Psoas muscle (tissue), 7 donors: ENCODE measurements at regions not wholly inside any gene's neighbourhood (a gene's known extent, or its start where the extent isn't known, plus 50 kb on each side); places are given as distances from the start of the nearest gene placed in this dataset.

Source experiments
- ATAC-seq, 4 donors: fragments of 200-7000 bp; cut with Tn5 transposase; one replicate each; pipeline ENCODE4 v1.9.1; 2020; ENCODE audit warnings: moderate library complexity in 3 of 4, mild to moderate bottlenecking in 2 of 4
- DNase-seq, 2 donors: peaks; one replicate each; pipeline ENCODE4 v3.0.0-alpha.2; 2020
- H3K27ac ChIP-seq: fragments of 200-600 bp; one replicate; pipeline ENCODE4 v1.8.0; 2022
- H3K27me3 ChIP-seq, 3 donors: fragments of 200-600 bp in 1 of 3; one replicate each; pipeline versions ENCODE4 v1.6.1 to v1.8.0; 2013 to 2022; ENCODE audit warnings: low read length in 2 of 3, mild to moderate bottlenecking in 2 of 3, moderate library complexity in 1 of 3; ENCODE audit not compliant: insufficient read depth in 3 of 3
- H3K36me3 ChIP-seq, 2 donors: fragments of 200-600 bp in 1 of 2; one replicate each; pipeline versions ENCODE4 v1.6.1 to v1.8.0; 2013 to 2022; ENCODE audit warnings: low read depth in 1 of 2, mild to moderate bottlenecking in 1 of 2, moderate library complexity in 1 of 2; ENCODE audit not compliant: insufficient read depth in 1 of 2
- H3K4me1 ChIP-seq: fragments of 200-600 bp; one replicate; pipeline ENCODE4 v1.8.0; 2022
- H3K4me3 ChIP-seq: fragments of 200-600 bp; one replicate; pipeline ENCODE4 v1.8.0; 2022; ENCODE audit warnings: mild to moderate bottlenecking
- H3K9me3 ChIP-seq: fragments of 200-600 bp; one replicate; pipeline ENCODE4 v1.8.0; 2022
- CTCF ChIP-seq: fragments of 200-600 bp; IDR thresholded peaks from one replicate; pipeline ENCODE4 v1.8.0; 2022; ENCODE audit warnings: antibody characterized with exemption
- whole genome bisulfite sequencing, 3 donors: extraction: QIAGEN DNeasy Blood & Tissue Kit; methylation state at CpG; one replicate each; pipeline versions ENCODE4 v1.1.6 to v1.1.7; 2013; 5-methylcytosine and 5-hydroxymethylcytosine counted together
- intact Hi-C, 2 donors: fragments of 100-400 bp; cut with DNase I; formaldehyde crosslinking; loops; one replicate each; pipeline versions ENCODE4 v1.11.0 to v1.14.2; 2022
- donor health status: healthy with polysubstance abuse.
- donor health status: DM: no; HTN: no; CAD: no; lungs with moderate emphysema.
- donor health status: Bipolar disorder and iron deficiency.
- donor health status: healthy.
- donor health status: DM: yes; HTN: yes; CAD: no.
- donor health status: DM: no; HTN: no; CAD: no.
- donor health status: DM: yes; HTN: yes; CAD: no.

DNA sequence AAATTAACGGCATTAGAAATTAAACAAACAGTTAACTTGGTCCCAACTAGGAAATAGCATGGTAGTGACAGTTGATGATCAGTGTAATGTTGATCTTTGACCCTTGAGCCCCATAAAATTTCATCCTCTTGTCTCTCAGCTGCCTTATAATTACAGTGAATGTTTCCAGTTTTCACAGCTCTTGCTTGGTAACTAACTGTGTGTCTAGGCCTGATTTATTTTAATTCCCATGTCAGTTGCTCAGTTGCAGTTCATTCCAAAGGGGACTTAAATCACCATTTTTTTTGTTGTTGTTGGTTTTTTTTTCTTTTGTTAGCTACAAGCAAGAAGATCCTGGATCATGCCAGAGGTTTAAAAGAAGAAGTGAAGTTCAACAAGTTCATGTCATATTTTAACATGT lies 1883.7 kb upstream of the FLRT2 start:
- Histone ChIP-seq H3K36me3 (no peaks in the 10 kb centered on the region), H3K4me1 (no peaks in the 10 kb centered on the region), H3K27ac (no peak overlapping the region), H3K9me3 (no peaks in the 10 kb centered on the region), H3K27me3 (no peaks in the 10 kb centered on the region), H3K4me3 (no peak overlapping the region)
- WGBS, 3 donors, result 24 to 40% (median 32%) methylated on average over 1 of the region's 1 CpG
- no peak for DNase-seq
- no peak for TF ChIP-seq CTCF
- ATAC-seq, result no peak
- intact Hi-C loops, result no loop called here

DNA sequence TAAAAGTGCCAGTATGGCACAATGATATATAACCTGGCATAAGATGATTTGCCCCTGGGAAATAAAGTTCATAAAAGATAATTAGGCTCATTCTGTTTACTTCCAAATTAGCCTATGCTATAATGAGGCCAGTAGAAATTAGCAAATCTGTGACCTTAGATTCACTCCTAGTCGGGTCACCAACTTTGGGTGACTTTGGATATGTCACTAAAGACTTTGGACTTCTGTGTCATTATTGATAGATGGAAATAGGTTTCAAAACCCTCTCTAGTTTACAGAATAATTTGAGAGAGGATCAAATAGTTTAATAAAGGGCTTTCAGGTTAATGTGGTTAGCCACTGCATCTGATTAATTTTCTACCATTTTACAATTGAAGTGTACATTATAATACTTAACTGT lies 1869.3 kb upstream of the FLRT2 start:
- no peaks in the 10 kb centered on the region for H3K9me3 ChIP-seq
- intact Hi-C loops, result no loop called here
- no peak overlapping the region for H3K4me3 ChIP-seq
- H3K27me3 ChIP-seq, result no peaks in the 10 kb centered on the region
- DNase-seq (no peak), ATAC-seq (no peak)
- H3K4me1 ChIP-seq, result no peaks in the 10 kb centered on the region
- H3K36me3 ChIP-seq, result no peaks in the 10 kb centered on the region
- no peak for TF ChIP-seq CTCF
- WGBS, 3 donors, result 78 to 91% (median 79%) methylated on average over 1 of the region's 1 CpG
- H3K27ac ChIP-seq, result no peak overlapping the region

- Histone ChIP-seq H3K27ac (no peak overlapping the region), H3K4me3 (no peak overlapping the region), H3K36me3 (no peaks in the 10 kb centered on the region), H3K9me3 (peaks cover 4% of the 10 kb centered on the region), H3K4me1 (no peaks in the 10 kb centered on the region), H3K27me3 (no peaks in the 10 kb centered on the region)
- ATAC-seq (no peak), DNase-seq (no peak)
- intact Hi-C loops, result no loop called here
- TF ChIP-seq CTCF, result no peak
Measured at GRCh38 chr14:83664389-83664788, 1865.6 kb upstream of the FLRT2 start.

- Histone ChIP-seq H3K9me3 (no peaks in the 10 kb centered on the region), H3K27me3 (no peaks in the 10 kb centered on the region), H3K36me3 (no peaks in the 10 kb centered on the region), H3K4me1 (no peaks in the 10 kb centered on the region), H3K4me3 (no peak overlapping the region), H3K27ac (no peak overlapping the region)
- 98 to 100% (median 98%) methylated on average over 1 of the region's 1 CpG for WGBS, 3 donors
- intact Hi-C loops, result no loop called here
- no peak for DNase-seq
- TF ChIP-seq CTCF, result no peak
- ATAC-seq, result no peak
Measured at GRCh38 chr14:83689265-83689664, 1840.7 kb upstream of the FLRT2 start.

- Histone ChIP-seq H3K4me3 (no peak overlapping the region), H3K36me3 (no peaks in the 10 kb centered on the region), H3K4me1 (no peaks in the 10 kb centered on the region), H3K27me3 (no peaks in the 10 kb centered on the region), H3K27ac (no peak overlapping the region), H3K9me3 (no peaks in the 10 kb centered on the region)
- intact Hi-C loops, result no loop called here
- no peak for ATAC-seq
- TF ChIP-seq CTCF, result no peak
- no peak for DNase-seq
Measured at GRCh38 chr14:83697099-83697498, 1832.8 kb upstream of the FLRT2 start.
